ENCODE measurements at regions not wholly inside any gene's neighbourhood (a gene's known extent, or its start where the extent isn't known, plus 50 kb on each side); places are given as distances from the start of the nearest gene placed in this dataset.
"Not testable (repeated sequence)": the region's sequence is repeated elsewhere in the genome, so short reads cannot be mapped to it uniquely, and the experiment has no call there.

GRCh38 chr1:185396126-185396525, 79.1 kb upstream of the IVNS1ABP start:
- DNase-seq: no peak

- DNase-seq: peak; percentile 63
Measured at GRCh38 chr1:185393815-185394214, 76.8 kb upstream of the IVNS1ABP start.

GRCh38 chr1:185393205-185393604, 76.2 kb upstream of the IVNS1ABP start:
- no peak for DNase-seq

- DNase-seq: no peak
Measured at GRCh38 chr1:185388815-185389214, 71.8 kb upstream of the IVNS1ABP start.

GRCh38 chr1:185388346-185388745, 71.3 kb upstream of the IVNS1ABP start:
- no peak for DNase-seq

GRCh38 chr1:185385991-185386390, 68.9 kb upstream of the IVNS1ABP start:
- no peak for DNase-seq

- not testable (repeated sequence) for DNase-seq
Measured at GRCh38 chr1:185383805-185384204, 66.8 kb upstream of the IVNS1ABP start.

- DNase-seq: no peak
Measured at GRCh38 chr1:185377831-185378230, 60.8 kb upstream of the IVNS1ABP start.

- no peak for DNase-seq
Measured at GRCh38 chr1:185376840-185377635, 60.0 kb upstream of the IVNS1ABP start.

GRCh38 chr1:185376288-185376687, 59.2 kb upstream of the IVNS1ABP start:
- peak; percentile 33 for DNase-seq

- DNase-seq: no peak
Measured at GRCh38 chr1:185375583-185375982, 58.5 kb upstream of the IVNS1ABP start.

GRCh38 chr1:185373813-185374529, 56.9 kb upstream of the IVNS1ABP start:
- no peak for DNase-seq

GRCh38 chr1:185369786-185370185, 52.7 kb upstream of the IVNS1ABP start:
- DNase-seq: no peak

GRCh38 chr1:185368913-185369491, 52.0 kb upstream of the IVNS1ABP start:
- DNase-seq: peak; percentile 15

GRCh38 chr1:185368313-185368855, 51.3 kb upstream of the IVNS1ABP start:
- DNase-seq: no peak

- no peak for DNase-seq
Measured at GRCh38 chr1:185367218-185367617, 50.2 kb upstream of the IVNS1ABP start.

Data from DMS53 (cell line).